ENCODE measurements at regions not wholly inside any gene's neighbourhood (a gene's known extent, or its start where the extent isn't known, plus 50 kb on each side); places are given as distances from the start of the nearest gene placed in this dataset.
"Not testable (repeated sequence)": the region's sequence is repeated elsewhere in the genome, so short reads cannot be mapped to it uniquely, and the experiment has no call there.

DNA sequence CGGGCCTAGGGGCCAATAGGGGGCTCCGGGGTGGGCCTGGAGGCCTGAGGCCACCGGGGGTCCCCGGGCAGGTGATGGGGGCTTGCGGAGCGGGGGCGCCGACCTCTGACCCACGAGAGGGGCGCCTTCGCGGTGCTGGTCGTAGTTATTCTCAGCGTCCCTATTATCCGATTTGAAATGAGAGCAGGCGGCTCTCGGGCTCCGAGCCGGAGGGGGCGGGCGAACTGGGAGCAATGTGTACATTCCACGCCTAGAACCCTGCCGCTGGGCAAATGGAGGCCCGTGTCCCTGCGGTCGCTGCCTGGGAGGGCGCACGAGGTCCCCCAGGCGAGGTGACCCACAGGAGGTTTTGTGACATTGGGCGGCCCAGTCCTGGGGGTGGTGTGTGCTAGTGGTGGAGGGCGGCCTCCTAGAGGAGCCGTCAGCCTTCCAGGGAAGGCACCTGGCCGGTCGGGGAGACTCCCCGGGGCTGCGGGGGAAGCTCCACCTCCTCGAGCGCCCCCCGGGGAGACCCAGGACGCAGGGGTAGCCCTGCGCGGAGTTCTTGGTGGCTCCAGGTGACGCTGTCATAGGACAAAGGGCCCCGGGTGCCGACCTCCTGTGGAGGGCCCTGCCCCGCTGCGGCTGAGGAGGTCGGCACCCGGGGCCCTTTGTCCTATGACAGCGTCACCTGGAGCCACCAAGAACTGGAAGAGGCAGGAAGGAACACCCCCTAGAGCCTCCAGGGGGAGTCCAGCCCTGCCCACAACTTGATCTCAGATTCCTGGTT lies 102.6 kb upstream of the PRKX start:
- no peak for FAIRE-seq

DNA sequence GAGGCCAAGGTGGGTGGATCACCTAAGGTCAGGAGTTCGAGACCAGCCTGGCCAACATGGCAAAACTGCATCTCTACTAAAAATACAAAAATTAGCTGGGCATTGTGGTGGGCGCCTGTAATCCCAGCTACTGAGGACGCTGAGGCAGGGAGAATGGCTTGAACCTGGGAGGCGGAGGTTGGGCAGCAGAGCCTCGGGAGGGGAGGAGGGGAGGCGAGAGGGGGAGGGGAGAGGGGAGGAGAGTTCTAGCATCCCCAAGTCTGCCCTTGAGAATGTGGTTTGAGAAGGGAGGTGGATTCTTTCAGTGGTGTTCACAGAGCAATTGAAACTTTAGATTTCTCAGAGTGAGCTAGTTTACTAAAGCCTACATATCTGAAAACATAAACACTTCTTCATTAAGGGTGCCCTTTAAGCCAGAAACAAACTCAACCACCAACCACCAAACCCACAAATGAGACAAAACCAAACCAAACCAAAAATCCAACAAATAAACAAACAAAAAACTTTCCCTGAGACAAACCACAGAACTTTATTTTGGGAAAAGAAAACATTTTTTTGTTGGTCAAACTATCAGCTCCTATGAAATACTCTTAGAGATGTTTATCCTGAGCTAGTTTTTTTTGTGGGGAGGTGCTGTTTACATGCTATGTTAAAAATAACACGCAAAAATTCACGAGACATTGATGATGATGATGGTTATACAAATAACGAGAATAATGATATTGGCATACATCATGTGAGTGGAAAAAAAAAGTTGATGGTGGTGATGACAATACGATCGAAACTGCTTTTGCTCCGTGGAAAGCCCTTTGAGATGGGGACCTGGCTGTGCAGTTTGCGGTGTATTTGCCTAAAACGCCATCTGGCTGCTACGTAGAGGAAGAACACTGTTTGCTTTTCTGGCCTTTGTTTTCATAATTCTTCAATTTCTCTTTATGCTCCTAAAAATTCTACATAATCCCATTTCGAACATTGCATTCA lies 98.2 kb upstream of the PRKX start:
- FAIRE-seq: peak; percentile 89

DNA sequence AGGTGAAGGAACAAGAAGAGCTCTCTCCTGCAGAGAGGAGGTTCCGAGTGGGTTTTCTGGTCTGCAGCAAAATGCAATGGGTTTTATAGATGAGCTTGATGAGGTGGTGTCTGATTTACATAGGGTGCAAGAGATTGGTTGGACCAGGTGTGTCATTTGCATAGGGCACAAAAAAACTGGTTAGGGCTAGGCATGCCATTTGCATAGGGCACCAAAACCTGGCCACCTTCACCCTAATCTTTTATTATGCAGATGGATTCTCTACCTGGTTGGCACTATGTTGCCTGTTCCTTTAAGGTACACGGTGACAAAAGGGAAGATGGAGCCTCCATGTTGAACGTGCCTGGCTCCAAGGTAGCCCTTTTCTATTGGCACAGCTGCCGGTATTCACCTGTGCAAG lies 94.5 kb upstream of the PRKX start:
- FAIRE-seq: no peak

- no peak for FAIRE-seq
Measured at GRCh38 chrX:3806630-3807029, 93.2 kb upstream of the PRKX start.

GRCh38 chrX:3803713-3804112 lies 90.3 kb upstream of the PRKX start:
- FAIRE-seq: no peak

DNA sequence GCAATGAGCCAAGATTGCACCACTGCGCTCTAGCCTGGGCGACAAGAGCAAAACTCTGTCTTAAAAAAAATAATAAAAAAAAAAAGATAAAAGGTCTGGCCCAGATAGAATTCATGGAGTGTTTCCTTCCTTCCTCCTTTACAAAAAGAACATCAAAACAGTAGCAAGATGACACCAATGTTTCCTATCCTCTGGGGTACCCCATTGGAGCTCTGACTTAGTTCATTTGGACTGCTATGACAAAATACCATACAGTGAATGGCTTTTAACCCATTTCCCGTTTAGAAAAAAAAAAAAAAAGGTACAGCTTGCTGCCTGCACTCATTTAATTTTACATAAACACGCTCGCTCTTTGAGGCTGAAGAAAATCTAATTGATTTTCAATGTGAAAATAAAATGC lies 89.9 kb upstream of the PRKX start:
- no peak for FAIRE-seq

DNA sequence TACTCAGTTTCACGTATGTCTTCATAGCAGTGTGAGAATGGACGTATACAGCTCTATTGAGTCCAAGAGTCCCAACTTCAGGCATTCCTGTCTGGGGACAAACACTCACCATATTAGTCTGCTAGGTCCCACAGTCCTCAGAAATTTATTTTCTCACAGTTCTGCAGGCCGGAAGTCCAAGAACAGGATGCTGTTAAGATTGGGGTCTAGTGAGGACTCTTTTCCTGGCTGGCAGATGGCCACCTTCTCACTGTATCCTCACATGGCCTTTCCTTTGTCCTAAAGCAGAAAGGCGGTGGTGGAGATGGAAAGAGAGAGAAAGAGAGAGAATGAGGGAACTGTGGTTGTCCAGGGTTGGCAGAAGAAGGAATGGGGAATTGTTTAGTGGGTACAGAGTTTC lies 82.0 kb upstream of the PRKX start:
- FAIRE-seq: not testable (repeated sequence)

- no peak for FAIRE-seq
Measured at GRCh38 chrX:3791449-3791848, 78.0 kb upstream of the PRKX start.

DNA sequence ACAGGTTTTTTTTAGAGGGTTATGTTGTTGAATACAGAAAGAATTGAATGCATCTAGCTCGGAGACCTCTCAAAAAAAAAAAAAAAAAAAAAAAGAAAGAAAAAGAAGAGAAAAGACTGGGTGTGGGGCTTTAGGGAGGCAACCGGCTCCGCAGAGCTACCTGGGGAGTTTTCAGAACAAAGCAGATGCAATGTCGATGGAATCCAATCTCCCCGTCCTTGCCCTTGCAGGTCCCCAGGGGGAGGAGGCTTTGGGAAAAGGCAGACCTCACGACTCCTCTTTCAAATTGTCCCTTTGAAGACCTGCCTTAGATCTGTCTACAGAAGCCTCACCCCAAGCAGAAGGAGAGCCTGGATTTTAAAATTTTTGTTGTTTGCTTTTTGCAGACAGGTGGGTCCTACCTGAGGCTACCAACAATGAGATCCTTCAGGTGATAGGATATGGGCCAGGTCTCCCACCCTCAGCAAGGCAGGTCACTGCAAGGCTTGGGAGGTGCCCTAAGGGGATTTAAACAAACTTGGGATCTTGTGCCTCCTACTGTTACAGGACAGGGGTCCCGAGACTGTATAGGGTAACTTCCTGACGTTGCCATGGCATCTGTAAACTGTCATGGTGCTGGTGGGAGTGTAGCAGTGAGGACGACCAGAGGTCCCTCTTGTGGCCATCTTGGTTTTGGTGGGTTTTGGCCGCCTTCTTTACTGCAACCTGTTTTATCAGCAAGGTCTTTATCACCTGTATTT lies 75.2 kb upstream of the PRKX start:
- no peak for FAIRE-seq

DNA sequence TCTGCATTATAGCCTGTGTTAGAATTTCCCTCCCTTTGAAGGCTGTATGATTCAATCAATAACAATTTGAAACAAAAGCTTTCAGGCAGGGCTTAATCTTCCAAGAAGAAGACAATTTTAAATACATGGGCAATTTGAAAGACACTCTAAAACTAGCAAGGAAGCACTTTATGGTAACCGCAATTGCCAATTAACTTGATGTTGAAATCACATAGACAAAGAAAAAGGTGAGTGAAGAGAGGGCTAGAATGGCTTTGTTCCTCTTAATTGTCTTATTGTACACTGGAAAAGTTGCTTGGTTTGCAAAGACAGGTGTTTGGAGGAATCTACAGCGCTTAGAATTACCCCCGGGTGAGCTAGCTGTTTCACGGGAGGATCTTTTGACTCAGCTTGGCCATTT lies 74.4 kb upstream of the PRKX start:
- no peak for FAIRE-seq

DNA sequence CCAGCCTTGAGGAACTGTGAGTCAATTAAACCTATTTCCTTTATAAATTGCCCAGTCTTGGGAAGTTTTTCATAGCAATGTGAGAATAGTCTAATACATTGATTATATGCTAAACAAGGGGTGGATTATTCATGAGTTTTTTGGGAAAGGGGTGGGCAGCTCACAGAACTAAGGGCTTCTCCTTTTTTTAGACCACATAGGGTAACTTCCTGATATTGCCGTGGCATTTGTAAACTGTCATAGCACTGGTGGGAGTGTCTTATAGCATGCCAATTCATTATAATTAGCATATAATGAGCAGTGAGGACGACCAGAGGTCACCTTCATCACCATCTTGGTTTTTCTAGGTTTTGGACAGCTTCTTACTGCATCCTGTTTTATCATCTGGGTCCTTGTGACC lies 72.4 kb upstream of the PRKX start:
- FAIRE-seq: not testable (repeated sequence)

DNA sequence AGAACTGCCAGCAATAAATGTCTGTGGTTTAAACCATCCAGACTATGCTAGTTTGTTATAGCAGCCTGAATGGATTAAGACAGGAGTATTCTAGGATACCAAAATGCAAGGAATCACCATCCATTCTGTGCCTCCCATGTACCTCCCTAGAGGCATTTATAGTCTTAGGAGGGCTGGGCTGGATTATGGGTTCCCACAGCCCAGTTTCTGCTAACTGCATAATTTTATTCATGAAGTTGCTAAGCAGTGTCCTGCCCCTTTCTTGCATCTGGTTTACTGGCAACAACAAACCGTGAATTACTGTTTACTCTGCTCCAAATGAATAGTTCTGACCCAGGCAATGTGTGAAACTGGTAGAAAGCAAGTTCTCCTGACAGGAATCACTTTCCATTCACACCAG lies 67.1 kb upstream of the PRKX start:
- no peak for FAIRE-seq

GRCh38 chrX:3779546-3779945 lies 66.1 kb upstream of the PRKX start:
- FAIRE-seq: no peak

- FAIRE-seq: no peak
Measured at GRCh38 chrX:3777416-3777815, 64.0 kb upstream of the PRKX start.

DNA sequence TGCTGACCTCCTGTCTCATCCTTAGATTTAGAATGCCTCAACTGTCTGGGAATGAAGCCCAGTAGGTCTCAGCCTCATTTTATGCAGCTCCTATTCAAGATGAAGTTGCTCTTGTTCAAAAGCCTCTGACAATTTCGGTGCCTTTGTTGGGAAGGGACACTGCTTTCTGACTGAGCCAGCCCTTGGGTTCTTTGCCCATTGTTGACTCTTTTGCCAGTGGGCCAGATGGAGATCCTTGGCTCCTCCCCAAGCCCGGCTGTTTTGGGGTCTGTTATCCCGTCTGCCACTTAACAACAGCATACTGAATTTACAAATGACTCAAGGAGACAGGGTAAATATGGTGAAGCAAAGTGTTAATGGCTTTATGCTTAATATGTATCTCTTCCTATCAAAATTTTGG lies 58.3 kb upstream of the PRKX start:
- FAIRE-seq: no peak

- no peak for FAIRE-seq
Measured at GRCh38 chrX:3768881-3769280, 55.4 kb upstream of the PRKX start.
